OCI-LY7 (cell line): ENCODE measurements at regions not wholly inside any gene's neighbourhood (a gene's known extent, or its start where the extent isn't known, plus 50 kb on each side); places are given as distances from the start of the nearest gene placed in this dataset.

Source experiments
- EZH2phosphoT487 ChIP-seq: fragments of 200-600 bp; sonication (generic); IDR thresholded peaks from 2 replicates; pipeline ENCODE4 v1.6.1; 2018; ENCODE audit warnings: low read depth, borderline replicate concordance, mild to moderate bottlenecking, mixed run types, antibody characterized with exemption, low read length, moderate library complexity, mixed read lengths
- TF ChIP-seq, protein P1 (sequence below): fragments of 200-600 bp; sonication (generic); conservative IDR thresholded peaks from 2 replicates; pipeline ENCODE4 v1.5.1; 2014; ENCODE audit warnings: mild to moderate bottlenecking, antibody characterized with exemption, low read length, moderate library complexity, mixed read lengths

DNA sequence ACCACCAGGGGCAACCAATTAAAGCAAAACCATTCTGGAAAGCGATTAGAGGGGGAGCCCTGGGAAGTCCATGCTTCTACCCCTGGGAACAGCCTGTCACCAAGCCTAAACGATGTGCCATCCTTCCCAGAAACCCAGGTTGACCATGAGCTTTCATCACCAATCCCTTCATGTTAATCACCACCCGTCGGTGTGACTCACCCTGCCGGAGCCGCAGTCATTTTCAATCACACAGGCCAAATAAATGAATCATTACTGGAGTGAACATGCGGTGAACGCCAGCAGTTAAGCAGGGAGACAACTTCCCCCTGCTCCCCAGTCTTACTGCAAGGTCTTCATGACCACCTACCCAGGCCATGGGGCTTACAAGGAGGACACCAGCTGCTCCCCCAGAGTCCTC lies 308.8 kb downstream of the AJAP1 start:
- TF ChIP-seq, protein P1, sequence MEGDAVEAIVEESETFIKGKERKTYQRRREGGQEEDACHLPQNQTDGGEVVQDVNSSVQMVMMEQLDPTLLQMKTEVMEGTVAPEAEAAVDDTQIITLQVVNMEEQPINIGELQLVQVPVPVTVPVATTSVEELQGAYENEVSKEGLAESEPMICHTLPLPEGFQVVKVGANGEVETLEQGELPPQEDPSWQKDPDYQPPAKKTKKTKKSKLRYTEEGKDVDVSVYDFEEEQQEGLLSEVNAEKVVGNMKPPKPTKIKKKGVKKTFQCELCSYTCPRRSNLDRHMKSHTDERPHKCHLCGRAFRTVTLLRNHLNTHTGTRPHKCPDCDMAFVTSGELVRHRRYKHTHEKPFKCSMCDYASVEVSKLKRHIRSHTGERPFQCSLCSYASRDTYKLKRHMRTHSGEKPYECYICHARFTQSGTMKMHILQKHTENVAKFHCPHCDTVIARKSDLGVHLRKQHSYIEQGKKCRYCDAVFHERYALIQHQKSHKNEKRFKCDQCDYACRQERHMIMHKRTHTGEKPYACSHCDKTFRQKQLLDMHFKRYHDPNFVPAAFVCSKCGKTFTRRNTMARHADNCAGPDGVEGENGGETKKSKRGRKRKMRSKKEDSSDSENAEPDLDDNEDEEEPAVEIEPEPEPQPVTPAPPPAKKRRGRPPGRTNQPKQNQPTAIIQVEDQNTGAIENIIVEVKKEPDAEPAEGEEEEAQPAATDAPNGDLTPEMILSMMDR: no peak
- TF ChIP-seq EZH2phosphoT487: no peak
